GM10266 (cell line): ENCODE measurements at regions not wholly inside any gene's neighbourhood (a gene's known extent, or its start where the extent isn't known, plus 50 kb on each side); places are given as distances from the start of the nearest gene placed in this dataset.

Experiments used
- DNase-seq: peaks from one replicate; pipeline ENCODE4 v3.0.0; 2012; ENCODE audit errors: extremely low spot score
- TF ChIP-seq, protein P1 (sequence below): IDR thresholded peaks from 2 replicates; pipeline ENCODE4 v1.5.1; 2012; ENCODE audit warnings: mild to moderate bottlenecking, low read depth; ENCODE audit not compliant: control insufficient read depth, insufficient read depth; ENCODE audit errors: missing control alignments

GRCh38 chr21:18191139-18191538 is 53.5 kb upstream of the CHODL start:
- TF ChIP-seq, protein P1, sequence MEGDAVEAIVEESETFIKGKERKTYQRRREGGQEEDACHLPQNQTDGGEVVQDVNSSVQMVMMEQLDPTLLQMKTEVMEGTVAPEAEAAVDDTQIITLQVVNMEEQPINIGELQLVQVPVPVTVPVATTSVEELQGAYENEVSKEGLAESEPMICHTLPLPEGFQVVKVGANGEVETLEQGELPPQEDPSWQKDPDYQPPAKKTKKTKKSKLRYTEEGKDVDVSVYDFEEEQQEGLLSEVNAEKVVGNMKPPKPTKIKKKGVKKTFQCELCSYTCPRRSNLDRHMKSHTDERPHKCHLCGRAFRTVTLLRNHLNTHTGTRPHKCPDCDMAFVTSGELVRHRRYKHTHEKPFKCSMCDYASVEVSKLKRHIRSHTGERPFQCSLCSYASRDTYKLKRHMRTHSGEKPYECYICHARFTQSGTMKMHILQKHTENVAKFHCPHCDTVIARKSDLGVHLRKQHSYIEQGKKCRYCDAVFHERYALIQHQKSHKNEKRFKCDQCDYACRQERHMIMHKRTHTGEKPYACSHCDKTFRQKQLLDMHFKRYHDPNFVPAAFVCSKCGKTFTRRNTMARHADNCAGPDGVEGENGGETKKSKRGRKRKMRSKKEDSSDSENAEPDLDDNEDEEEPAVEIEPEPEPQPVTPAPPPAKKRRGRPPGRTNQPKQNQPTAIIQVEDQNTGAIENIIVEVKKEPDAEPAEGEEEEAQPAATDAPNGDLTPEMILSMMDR, result no peak

DNA sequence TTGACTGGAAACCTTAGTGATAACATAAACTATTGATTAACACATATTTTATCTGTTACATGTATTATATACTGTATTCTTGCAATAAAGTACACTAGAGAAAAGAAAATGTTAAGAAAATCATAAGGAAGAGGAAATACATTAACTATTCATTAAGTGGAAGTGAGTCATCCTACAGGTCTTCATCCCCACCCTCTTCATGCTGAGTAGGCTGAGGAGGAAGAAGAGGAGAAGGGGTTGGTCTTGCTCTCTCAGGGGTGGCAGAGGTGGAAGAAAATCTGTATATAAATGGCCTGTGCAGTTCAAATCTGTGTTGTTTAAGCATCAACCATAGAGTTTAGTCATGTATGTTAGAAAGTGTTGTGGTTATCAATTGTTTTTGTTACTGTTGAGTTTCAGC is 66.1 kb upstream of the CHODL start:
- DNase-seq, result no peak
- TF ChIP-seq, protein P1, result no peak

More at GRCh38 chr21:18191139-18191538, 53.5 kb upstream of the CHODL start:
- no peak for DNase-seq

- DNase-seq, result no peak
- TF ChIP-seq, protein P1, result no peak
These were observed 70.3 kb upstream of the CHODL start for GRCh38 chr21:18174370-18174769.

- no peak for DNase-seq
- TF ChIP-seq, protein P1, result no peak
These were observed 73.8 kb upstream of the CHODL start for GRCh38 chr21:18170829-18171228.

GRCh38 chr21:18170221-18170620 is 74.4 kb upstream of the CHODL start:
- TF ChIP-seq, protein P1, result no peak
- DNase-seq, result no peak

DNA sequence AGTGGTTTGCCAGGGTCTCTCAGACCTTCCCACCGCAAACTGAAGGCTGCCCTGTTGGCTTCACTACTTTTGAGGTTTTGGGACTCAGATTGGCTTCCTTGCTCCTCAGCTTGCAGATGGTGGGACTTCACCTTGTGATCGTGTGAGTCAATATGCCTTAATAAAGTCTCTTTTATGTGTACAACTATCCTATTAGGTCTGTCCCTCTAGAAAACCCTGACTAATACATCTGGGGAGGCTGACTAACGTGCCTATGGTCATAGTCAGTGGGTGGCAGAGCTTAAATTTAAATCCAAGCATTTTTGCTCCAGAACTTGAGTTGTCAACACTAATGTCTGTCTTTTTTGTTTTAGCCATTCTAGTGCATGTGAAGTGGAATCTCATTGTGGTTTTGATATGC is 76.5 kb upstream of the CHODL start:
- DNase-seq, result no peak
- TF ChIP-seq, protein P1, result no peak

GRCh38 chr21:18164933-18165332 is 79.7 kb upstream of the CHODL start:
- no peak for DNase-seq
- TF ChIP-seq, protein P1, result no peak
